ENCODE measurements at regions not wholly inside any gene's neighbourhood (a gene's known extent, or its start where the extent isn't known, plus 50 kb on each side); places are given as distances from the start of the nearest gene placed in this dataset.

GRCh38 chr3:180283251-180283650, 246.5 kb upstream of the PEX5L start (continued):
- TF ChIP-seq E2F6 (IDR thresholded peaks at IDR 0.05; ENCODE audit: borderline replicate concordance in 1 of 2, extremely low read depth in 1 of 2, insufficient read depth in 1 of 2, insufficient read length in 1 of 2, low read depth in 1 of 2, low read length in 1 of 2, poor library complexity in 1 of 2, severe bottlenecking in 1 of 2) = no peak

- BruUV-seq (replicated peaks) = no TSS peak
- POLR2A ChIA-PET = no interaction called here
- Histone ChIP-seq H3K79me2 (ENCODE audit: control insufficient read depth, insufficient read depth, low read length) (no peaks in the 10 kb centered on the region), H3K9me1 (ENCODE audit: control insufficient read depth, insufficient read depth, low read length) (no peaks in the 10 kb centered on the region), H3K27ac (ENCODE audit: extremely low read depth, low read depth, low read length) (no peak overlapping the region), H3K27me3 (ENCODE audit: control insufficient read depth in 2 of 2, insufficient read depth in 2 of 2, low read length in 2 of 2) (no peaks in the 10 kb centered on the region), H3K4me2 (ENCODE audit: insufficient read depth, low read length) (no peak overlapping the region), H4K20me1 (replicated peaks; ENCODE audit: control insufficient read depth, insufficient read depth, low read length) (no peaks in the 10 kb centered on the region), H3K4me3 (no peak overlapping the region), H3K9me3 (replicated peaks; ENCODE audit: control insufficient read depth, insufficient read depth, low read depth, low read length) (0 out of 2 replicates have a peak, but pooled peaks cover 3% of the 10 kb centered on the region), H3K9ac (ENCODE audit: insufficient read depth in 1 of 2, low read depth in 2 of 2, low read length in 2 of 2) (no peak overlapping the region), H2AFZ (ENCODE audit: low read depth, low read length) (no peak overlapping the region), H3K4me1 (replicated peaks in 1 of 2; ENCODE audit: control insufficient read depth in 2 of 2, insufficient read depth in 2 of 2, low read length in 2 of 2) (no peaks in the 10 kb centered on the region), H3K36me3 (ENCODE audit: control insufficient read depth, insufficient read depth, low read length) (no peaks in the 10 kb centered on the region)
- CTCF ChIA-PET (ENCODE audit: low intra/inter-chr PET ratio) = no interaction called here
- ATAC-seq (no peak), DNase-seq (ENCODE audit: extremely low read depth in 1 of 4, low spot score in 3 of 4) (no peak), FAIRE-seq (no peak)
- in situ Hi-C loops (cut with MboI) = no loop called here
- intact Hi-C loops (cut with micrococcal nuclease) = no loop called here
- 0% methylated on average over 2 of the region's 2 CpGs for WGBS (ENCODE audit: insufficient coverage, low coverage, missing lambda C conversion rate)
- no peak for TF ChIP-seq CC2D1A (IDR thresholded peaks at IDR 0.05)
- no peak for TF ChIP-seq CUX1 (CRISPR knock-in tag; IDR thresholded peaks at IDR 0.05)
- TF ChIP-seq ZC3H11A (IDR thresholded peaks at IDR 0.05; ENCODE audit: low read depth, low read length) = no peak
- no peak for TF ChIP-seq CXXC5 (CRISPR knock-in tag; IDR thresholded peaks at IDR 0.05)
- TF ChIP-seq CBFB (CRISPR knock-in tag; IDR thresholded peaks at IDR 0.05) = no peak
- TF ChIP-seq KDM1A (IDR thresholded peaks at IDR 0.05) = no peak
- no peak for TF ChIP-seq TFAM (CRISPR knock-in tag; conservative IDR thresholded peaks at IDR 0.05)
- no peak for TF ChIP-seq ETS1 (conservative IDR thresholded peaks at IDR 0.05; ENCODE audit: control insufficient read depth, low read depth, low read length)
Observed at GRCh38 chr3:180284331-180285110, 247.8 kb upstream of the PEX5L start.
